Trophoblast cell (in vitro differentiated cells and primary cell): ENCODE measurements at regions not wholly inside any gene's neighbourhood (a gene's known extent, or its start where the extent isn't known, plus 50 kb on each side); places are given as distances from the start of the nearest gene placed in this dataset.
A peak's percentile ranks its signal among the peaks of the same experiment; 100 is the strongest.

Source experiments
- DNase-seq, 2 donors: peaks; one replicate each; pipeline ENCODE4 v3.0.0-alpha.2; 2016
- H2AFZ ChIP-seq: 2 replicates; pipeline ENCODE4 v1.6.1; 2013; ENCODE audit warnings: low read length, moderate library complexity, mild to moderate bottlenecking; ENCODE audit not compliant: insufficient read depth, poor library complexity
- H2AK5ac ChIP-seq: 2 replicates; pipeline ENCODE4 v1.6.1; 2013; ENCODE audit warnings: mild to moderate bottlenecking, low read length
- H2BK120ac ChIP-seq: 2 replicates; pipeline ENCODE4 v1.6.1; 2013; ENCODE audit warnings: low read length, mild to moderate bottlenecking, moderate library complexity; ENCODE audit not compliant: insufficient read depth, poor library complexity
- H2BK12ac ChIP-seq: 2 replicates; pipeline ENCODE4 v1.6.1; 2013; ENCODE audit warnings: mild to moderate bottlenecking, low read length, moderate library complexity
- H2BK5ac ChIP-seq: 2 replicates; pipeline ENCODE4 v1.6.1; 2013; ENCODE audit warnings: low read length, low read depth, moderate library complexity, mild to moderate bottlenecking; ENCODE audit not compliant: poor library complexity
- H3K14ac ChIP-seq: 2 replicates; pipeline ENCODE4 v1.6.1; 2013; ENCODE audit warnings: mild to moderate bottlenecking, low read length
- H3K18ac ChIP-seq: 2 replicates; pipeline ENCODE4 v1.6.1; 2013; ENCODE audit warnings: mild to moderate bottlenecking, low read length
- H3K23ac ChIP-seq: 2 replicates; pipeline ENCODE4 v1.6.1; 2013; ENCODE audit warnings: low read length
- H3K27ac ChIP-seq: 2 replicates; pipeline ENCODE4 v1.5.1; 2013; ENCODE audit warnings: low read depth, mild to moderate bottlenecking, inconsistent platforms, low read length, moderate library complexity
- H3K27me3 ChIP-seq: 2 replicates; pipeline ENCODE4 v1.6.1; 2013; ENCODE audit warnings: inconsistent platforms, mild to moderate bottlenecking, low read length, moderate library complexity; ENCODE audit not compliant: insufficient read depth
- H3K36me3 ChIP-seq, 2 experiments: 1 replicate in 1 of 2; 2 replicates in 1 of 2; pipeline ENCODE4 v1.6.1; 2013; ENCODE audit warnings: low read length in 2 of 2, mild to moderate bottlenecking in 2 of 2, moderate library complexity in 1 of 2; ENCODE audit not compliant: insufficient read depth in 2 of 2, control insufficient read depth in 1 of 2
- H3K4ac ChIP-seq: 2 replicates; pipeline ENCODE4 v1.6.1; 2013; ENCODE audit warnings: low read depth, mild to moderate bottlenecking, low read length, moderate library complexity
- H3K4me1 ChIP-seq, 2 experiments: 1 replicate in 1 of 2; 2 replicates in 1 of 2; pipeline ENCODE4 v1.6.1; 2013; ENCODE audit warnings: low read length in 2 of 2, mild to moderate bottlenecking in 2 of 2, moderate library complexity in 1 of 2; ENCODE audit not compliant: insufficient read depth in 2 of 2, control insufficient read depth in 1 of 2
- H3K4me2 ChIP-seq: 2 replicates; pipeline ENCODE4 v1.6.1; 2013; ENCODE audit warnings: inconsistent platforms, mild to moderate bottlenecking, low read length, moderate library complexity
- H3K4me3 ChIP-seq: 2 replicates; pipeline ENCODE4 v1.5.1; 2013; ENCODE audit warnings: mild to moderate bottlenecking, low read depth, low read length, inconsistent platforms
- H3K79me1 ChIP-seq: one replicate; pipeline ENCODE4 v1.6.1; 2013; ENCODE audit warnings: low read length
- H3K79me2 ChIP-seq: 2 replicates; pipeline ENCODE4 v1.6.1; 2013; ENCODE audit warnings: low read length, mild to moderate bottlenecking; ENCODE audit not compliant: control insufficient read depth, insufficient read depth, poor library complexity
- H3K9ac ChIP-seq: 2 replicates; pipeline ENCODE4 v1.6.1; 2013; ENCODE audit warnings: mild to moderate bottlenecking, low read length
- H3K9me3 ChIP-seq: 2 replicates; pipeline ENCODE4 v1.6.1; 2013; ENCODE audit warnings: low read depth, mild to moderate bottlenecking, control low read depth, inconsistent platforms, low read length; ENCODE audit not compliant: insufficient read depth
- H4K12ac ChIP-seq: 2 replicates; pipeline ENCODE4 v1.6.1; 2013; ENCODE audit warnings: low read depth, mild to moderate bottlenecking, low read length, moderate library complexity
- H4K8ac ChIP-seq: 2 replicates; pipeline ENCODE4 v1.6.1; 2013; ENCODE audit warnings: low read depth, mild to moderate bottlenecking, low read length, moderate library complexity
- H4K91ac ChIP-seq: one replicate; pipeline ENCODE4 v1.6.1; 2013; ENCODE audit warnings: low read depth, mild to moderate bottlenecking, low read length, moderate library complexity
- WGBS: extraction: QIAGEN DNeasy Blood & Tissue Kit; methylation state at CpG from one replicate; pipeline ENCODE4 v1.1.7; 2013; ENCODE audit warnings: missing lambda C conversion rate; ENCODE audit not compliant: insufficient read length, insufficient coverage; ENCODE audit errors: extremely low coverage; 5-methylcytosine and 5-hydroxymethylcytosine counted together

- no peak overlapping the region for H3K27ac ChIP-seq
Observed at GRCh38 chr5:107100121-107100520, 570.6 kb downstream of the EFNA5 start.

DNA sequence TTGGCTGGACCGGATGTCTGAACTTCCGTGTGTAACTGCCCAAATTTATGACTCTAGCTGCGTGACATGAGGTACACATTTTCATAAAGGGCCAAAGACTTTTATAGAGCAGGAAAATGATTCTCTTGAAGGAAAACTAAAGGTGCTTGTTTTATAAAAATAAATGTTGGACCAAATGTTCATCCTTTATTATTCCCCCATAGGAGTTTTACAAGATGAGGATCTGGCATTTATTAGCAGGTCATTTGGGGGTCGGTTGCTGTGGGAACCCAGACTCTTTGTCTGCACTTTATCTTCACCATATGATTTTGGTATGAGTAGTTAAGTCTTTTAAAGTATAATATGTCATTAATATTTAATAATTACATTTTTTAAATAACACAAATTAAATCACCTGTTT, 571.2 kb downstream of the EFNA5 start:
- Histone ChIP-seq H2BK5ac (no peak overlapping the region), H3K14ac (no peak overlapping the region), H3K18ac (no peak overlapping the region), H3K27me3 (no peaks in the 10 kb centered on the region), H4K91ac (no peak overlapping the region), H3K27ac (no peak overlapping the region), H3K4me3 (no peak overlapping the region), H4K12ac (no peak overlapping the region), H2AFZ (no peak overlapping the region), H3K9me3 (peaks cover 5% of the 10 kb centered on the region), H4K8ac (no peak overlapping the region), H3K4me1 (no peaks in the 10 kb centered on the region), H3K4me2 (no peak overlapping the region), H3K79me2 (no peaks in the 10 kb centered on the region), H3K79me1 (no peaks in the 10 kb centered on the region), H3K4ac (no peak overlapping the region), H3K9ac (no peak overlapping the region), H3K36me3 (no peaks in the 10 kb centered on the region), H2BK12ac (no peak overlapping the region), H2BK120ac (no peak overlapping the region), H2AK5ac (no peak overlapping the region), H3K23ac (no peak overlapping the region)
- WGBS: no CpG with 5 or more reads among the region's 4 CpGs
- no peak for DNase-seq

More at GRCh38 chr5:107100121-107100520, 570.6 kb downstream of the EFNA5 start:
- Histone ChIP-seq H2AFZ (no peak overlapping the region), H4K8ac (no peak overlapping the region), H3K9ac (no peak overlapping the region), H3K9me3 (peaks cover 3% of the 10 kb centered on the region), H3K79me1 (no peaks in the 10 kb centered on the region), H3K79me2 (no peaks in the 10 kb centered on the region), H3K14ac (no peak overlapping the region), H3K4ac (no peak overlapping the region), H4K12ac (no peak overlapping the region), H3K4me2 (no peak overlapping the region), H3K23ac (no peak overlapping the region), H3K18ac (no peak overlapping the region), H3K4me1 (no peaks in the 10 kb centered on the region), H3K4me3 (no peak overlapping the region), H2AK5ac (no peak overlapping the region), H2BK12ac (no peak overlapping the region), H2BK120ac (no peak overlapping the region), H3K36me3 (no peaks in the 10 kb centered on the region), H3K27me3 (no peaks in the 10 kb centered on the region), H2BK5ac (no peak overlapping the region), H4K91ac (no peak overlapping the region)
- no CpG with 5 or more reads among the region's 3 CpGs for WGBS
- DNase-seq: peak; percentile 10 to 78

DNA sequence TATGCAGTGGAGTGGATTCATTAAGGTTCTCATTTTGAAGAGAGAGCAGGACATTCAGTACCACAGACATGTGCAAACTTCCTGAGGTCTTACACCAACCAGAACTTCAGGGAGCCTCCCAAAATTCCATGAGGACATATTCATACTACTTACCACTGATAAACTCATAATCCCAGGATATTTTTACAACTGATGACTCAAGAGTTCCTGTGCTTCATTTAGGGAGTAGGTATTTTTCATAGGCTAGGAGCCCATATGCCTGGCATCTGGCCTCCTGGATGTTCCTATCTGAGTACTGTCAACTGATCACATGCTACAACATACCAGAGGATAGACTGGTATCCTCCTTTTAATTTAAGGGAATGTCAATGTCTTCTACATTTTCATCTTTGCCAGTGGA, 578.0 kb downstream of the EFNA5 start:
- no peak overlapping the region for H3K4ac ChIP-seq
- peaks cover 5% of the 10 kb centered on the region for H3K9me3 ChIP-seq
- H2BK12ac ChIP-seq: no peak overlapping the region
- no peak overlapping the region for H3K23ac ChIP-seq
- no peak overlapping the region for H3K27ac ChIP-seq
- no peak overlapping the region for H3K9ac ChIP-seq
- H3K4me2 ChIP-seq: no peak overlapping the region
- H3K4me1 ChIP-seq: no peaks in the 10 kb centered on the region
- H4K91ac ChIP-seq: no peak overlapping the region
- no peak overlapping the region for H2BK5ac ChIP-seq
- H2BK120ac ChIP-seq: no peak overlapping the region
- H2AFZ ChIP-seq: no peak overlapping the region
- H3K18ac ChIP-seq: no peak overlapping the region
- H3K79me1 ChIP-seq: no peaks in the 10 kb centered on the region
- H4K12ac ChIP-seq: no peak overlapping the region
- no peaks in the 10 kb centered on the region for H3K79me2 ChIP-seq
- no peak overlapping the region for H3K14ac ChIP-seq
- no peak overlapping the region for H2AK5ac ChIP-seq
- H3K27me3 ChIP-seq: no peaks in the 10 kb centered on the region
- H3K4me3 ChIP-seq: no peak overlapping the region
- no peak overlapping the region for H4K8ac ChIP-seq
- no peaks in the 10 kb centered on the region for H3K36me3 ChIP-seq
- peak; percentile 14 to 53 for DNase-seq

- Histone ChIP-seq H3K9ac (no peak overlapping the region), H3K4me1 (no peaks in the 10 kb centered on the region), H3K36me3 (no peaks in the 10 kb centered on the region), H4K12ac (no peak overlapping the region), H2BK12ac (no peak overlapping the region), H2BK5ac (no peak overlapping the region), H3K4me3 (no peak overlapping the region), H3K4ac (no peak overlapping the region), H2BK120ac (no peak overlapping the region), H3K4me2 (no peak overlapping the region), H2AFZ (no peak overlapping the region), H3K27me3 (no peaks in the 10 kb centered on the region), H3K79me2 (no peaks in the 10 kb centered on the region), H2AK5ac (no peak overlapping the region), H3K79me1 (no peaks in the 10 kb centered on the region), H3K14ac (no peak overlapping the region), H3K27ac (no peak overlapping the region), H3K9me3 (peaks cover 5% of the 10 kb centered on the region), H3K23ac (no peak overlapping the region), H4K8ac (no peak overlapping the region), H3K18ac (no peak overlapping the region), H4K91ac (no peak overlapping the region)
- peak; percentile 48 to 89 for DNase-seq
Observed at GRCh38 chr5:107090506-107090905, 580.2 kb downstream of the EFNA5 start.

DNA sequence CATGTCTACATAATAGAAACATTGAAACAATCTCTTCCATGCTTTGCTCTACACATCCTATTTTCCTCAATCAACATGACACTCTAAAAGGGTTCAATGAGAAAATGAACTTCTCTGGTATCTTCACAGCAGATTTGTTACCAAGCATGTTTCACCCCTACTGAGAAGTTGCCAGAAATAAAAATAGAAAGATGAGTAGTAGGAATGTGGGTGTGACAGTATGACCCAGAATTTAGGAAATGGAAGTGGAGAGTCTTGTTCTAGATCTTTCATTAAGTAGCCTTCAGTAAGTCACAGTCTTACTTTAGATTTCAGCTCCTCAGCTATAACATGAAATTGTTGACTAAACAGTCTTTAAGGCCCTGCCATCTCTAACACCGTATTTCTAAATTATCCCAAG, 581.8 kb downstream of the EFNA5 start:
- H3K4ac ChIP-seq: no peak overlapping the region
- H3K4me2 ChIP-seq: no peak overlapping the region
- H3K23ac ChIP-seq: no peak overlapping the region
- no peaks in the 10 kb centered on the region for H3K9me3 ChIP-seq
- H2BK12ac ChIP-seq: no peak overlapping the region
- no peak for DNase-seq
- no peak overlapping the region for H3K18ac ChIP-seq
- H2BK5ac ChIP-seq: no peak overlapping the region
- no peaks in the 10 kb centered on the region for H3K4me1 ChIP-seq
- H3K79me2 ChIP-seq: no peaks in the 10 kb centered on the region
- H3K9ac ChIP-seq: no peak overlapping the region
- H3K4me3 ChIP-seq: no peak overlapping the region
- H3K27me3 ChIP-seq: no peaks in the 10 kb centered on the region
- no peak overlapping the region for H2AK5ac ChIP-seq
- no peak overlapping the region for H4K91ac ChIP-seq
- WGBS: no CpG with 5 or more reads among the region's 1 CpG
- no peak overlapping the region for H2AFZ ChIP-seq
- no peak overlapping the region for H3K14ac ChIP-seq
- H3K36me3 ChIP-seq: no peaks in the 10 kb centered on the region
- H3K27ac ChIP-seq: no peak overlapping the region
- H4K12ac ChIP-seq: no peak overlapping the region
- no peak overlapping the region for H2BK120ac ChIP-seq
- no peak overlapping the region for H4K8ac ChIP-seq
- no peaks in the 10 kb centered on the region for H3K79me1 ChIP-seq
